HepG2 (cell line): ENCODE measurements at regions not wholly inside any gene's neighbourhood (a gene's known extent, or its start where the extent isn't known, plus 50 kb on each side); places are given as distances from the start of the nearest gene placed in this dataset.

Source experiments
- CREM ChIP-seq, 2 experiments: sonication (generic) in 1 of 2; formaldehyde crosslinking in 1 of 2; IDR thresholded peaks; 2 replicates each; pipeline versions ENCODE4 v1.4.0 to v1.6.1; 2016 to 2020; ENCODE audit warnings: antibody characterized with exemption in 1 of 2, mild to moderate bottlenecking in 1 of 2, missing genetic modification reagents in 1 of 2
- KLF11 ChIP-seq: IDR thresholded peaks from 2 replicates; pipeline ENCODE4 v1.6.1; 2016; ENCODE audit warnings: missing compliant biosample characterization
- KLF15 ChIP-seq: sonication (generic); formaldehyde crosslinking; IDR thresholded peaks from 2 replicates; pipeline ENCODE4 v1.8.1; 2023; ENCODE audit warnings: borderline replicate concordance, mild to moderate bottlenecking, inconsistent platforms, missing genetic modification reagents, mixed read lengths
- NFYB ChIP-seq: sonication (generic); formaldehyde crosslinking; IDR thresholded peaks from 2 replicates; pipeline ENCODE4 v1.4.0; 2020; ENCODE audit warnings: missing genetic modification reagents
- NR2F6 ChIP-seq, 2 experiments: IDR thresholded peaks; 2 replicates each; pipeline ENCODE4 v1.6.1; 2016; ENCODE audit warnings: antibody characterized with exemption in 1 of 2, mild to moderate bottlenecking in 1 of 2
- PHF21A ChIP-seq: sonication (generic); formaldehyde crosslinking; IDR thresholded peaks from 2 replicates; pipeline ENCODE4 v1.5.0; 2020; ENCODE audit warnings: mild to moderate bottlenecking, missing genetic modification reagents
- SMARCE1 ChIP-seq: fragments of 450-650 bp; IDR thresholded peaks from 2 replicates; pipeline ENCODE4 v1.6.1; 2017; ENCODE audit warnings: borderline replicate concordance
- SOX13 ChIP-seq, 3 experiments: fragments of 450-650 bp in 1 of 3; sonication (generic) in 1 of 3; formaldehyde crosslinking in 1 of 3; IDR thresholded peaks in 2 of 3; conservative IDR thresholded peaks in 1 of 3; 2 replicates each; pipeline versions ENCODE4 v1.5.0 to v1.6.1; 2016 to 2020; ENCODE audit warnings: antibody characterized with exemption in 1 of 3, mild to moderate bottlenecking in 1 of 3, missing compliant biosample characterization in 1 of 3, missing genetic modification reagents in 1 of 3, moderate library complexity in 1 of 3
- TARDBP ChIP-seq: sonication (generic); formaldehyde crosslinking; IDR thresholded peaks from 2 replicates; pipeline ENCODE4 v1.8.0; 2022; ENCODE audit warnings: mild to moderate bottlenecking, missing genetic modification reagents
- TRIM24 ChIP-seq: sonication (generic); formaldehyde crosslinking; IDR thresholded peaks from 2 replicates; pipeline ENCODE4 v1.8.0; 2022; ENCODE audit warnings: mild to moderate bottlenecking, missing genetic modification reagents
- ZKSCAN5 ChIP-seq: sonication (generic); formaldehyde crosslinking; IDR thresholded peaks from 2 replicates; pipeline ENCODE4 v1.5.1; 2020; ENCODE audit warnings: mild to moderate bottlenecking, missing genetic modification reagents
- ZNF234 ChIP-seq: sonication (generic); formaldehyde crosslinking; conservative IDR thresholded peaks from 2 replicates; pipeline ENCODE4 v1.5.1; 2020; ENCODE audit warnings: mild to moderate bottlenecking, missing genetic modification reagents
- ZNF280D ChIP-seq: sonication (generic); formaldehyde crosslinking; IDR thresholded peaks from 2 replicates; pipeline ENCODE4 v1.5.1; 2020; ENCODE audit warnings: mild to moderate bottlenecking, missing genetic modification reagents
- ZNF3 ChIP-seq: IDR thresholded peaks from 2 replicates; pipeline ENCODE4 v1.7.0; 2017; ENCODE audit warnings: inconsistent platforms
- ZNF367 ChIP-seq: sonication (generic); formaldehyde crosslinking; IDR thresholded peaks from 2 replicates; pipeline ENCODE4 v1.4.0; 2020; ENCODE audit warnings: missing genetic modification reagents, borderline replicate concordance
- ZNF576 ChIP-seq: sonication (generic); formaldehyde crosslinking; IDR thresholded peaks from 2 replicates; pipeline ENCODE4 v1.4.0; 2020; ENCODE audit warnings: mild to moderate bottlenecking, missing genetic modification reagents
- ZNF777 ChIP-seq: sonication (generic); formaldehyde crosslinking; IDR thresholded peaks from 2 replicates; pipeline ENCODE4 v1.4.0; 2020; ENCODE audit warnings: missing genetic modification reagents
- TF ChIP-seq, protein P1 (sequence below): sonication (generic); formaldehyde crosslinking; IDR thresholded peaks from 2 replicates; pipeline ENCODE4 v1.4.0; 2020; ENCODE audit warnings: low read depth, missing genetic modification reagents
- TF ChIP-seq, protein P2 (sequence below): sonication (generic); formaldehyde crosslinking; IDR thresholded peaks from 2 replicates; pipeline ENCODE4 v1.4.0; 2020; ENCODE audit warnings: missing genetic modification reagents
- TF ChIP-seq, protein P3 (sequence below): sonication (generic); formaldehyde crosslinking; IDR thresholded peaks from 2 replicates; pipeline ENCODE4 v1.8.0; 2022; ENCODE audit warnings: mild to moderate bottlenecking, missing genetic modification reagents

- TF ChIP-seq, protein P1, sequence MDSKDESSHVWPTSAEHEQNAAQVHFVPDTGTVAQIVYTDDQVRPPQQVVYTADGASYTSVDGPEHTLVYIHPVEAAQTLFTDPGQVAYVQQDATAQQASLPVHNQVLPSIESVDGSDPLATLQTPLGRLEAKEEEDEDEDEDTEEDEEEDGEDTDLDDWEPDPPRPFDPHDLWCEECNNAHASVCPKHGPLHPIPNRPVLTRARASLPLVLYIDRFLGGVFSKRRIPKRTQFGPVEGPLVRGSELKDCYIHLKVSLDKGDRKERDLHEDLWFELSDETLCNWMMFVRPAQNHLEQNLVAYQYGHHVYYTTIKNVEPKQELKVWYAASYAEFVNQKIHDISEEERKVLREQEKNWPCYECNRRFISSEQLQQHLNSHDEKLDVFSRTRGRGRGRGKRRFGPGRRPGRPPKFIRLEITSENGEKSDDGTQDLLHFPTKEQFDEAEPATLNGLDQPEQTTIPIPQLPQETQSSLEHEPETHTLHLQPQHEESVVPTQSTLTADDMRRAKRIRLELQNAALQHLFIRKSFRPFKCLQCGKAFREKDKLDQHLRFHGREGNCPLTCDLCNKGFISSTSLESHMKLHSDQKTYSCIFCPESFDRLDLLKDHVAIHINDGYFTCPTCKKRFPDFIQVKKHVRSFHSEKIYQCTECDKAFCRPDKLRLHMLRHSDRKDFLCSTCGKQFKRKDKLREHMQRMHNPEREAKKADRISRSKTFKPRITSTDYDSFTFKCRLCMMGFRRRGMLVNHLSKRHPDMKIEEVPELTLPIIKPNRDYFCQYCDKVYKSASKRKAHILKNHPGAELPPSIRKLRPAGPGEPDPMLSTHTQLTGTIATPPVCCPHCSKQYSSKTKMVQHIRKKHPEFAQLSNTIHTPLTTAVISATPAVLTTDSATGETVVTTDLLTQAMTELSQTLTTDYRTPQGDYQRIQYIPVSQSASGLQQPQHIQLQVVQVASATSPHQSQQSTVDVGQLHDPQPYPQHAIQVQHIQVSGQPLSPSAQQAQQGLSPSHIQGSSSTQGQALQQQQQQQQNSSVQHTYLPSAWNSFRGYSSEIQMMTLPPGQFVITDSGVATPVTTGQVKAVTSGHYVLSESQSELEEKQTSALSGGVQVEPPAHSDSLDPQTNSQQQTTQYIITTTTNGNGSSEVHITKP (CRISPR knock-in tag): 0 out of 2 replicates have a peak, but pooled peaks have one; percentile 17
- TF ChIP-seq PHF21A (CRISPR knock-in tag): peak; percentile 31; the same call in 1 of the 2 replicates
- TF ChIP-seq, protein P2, sequence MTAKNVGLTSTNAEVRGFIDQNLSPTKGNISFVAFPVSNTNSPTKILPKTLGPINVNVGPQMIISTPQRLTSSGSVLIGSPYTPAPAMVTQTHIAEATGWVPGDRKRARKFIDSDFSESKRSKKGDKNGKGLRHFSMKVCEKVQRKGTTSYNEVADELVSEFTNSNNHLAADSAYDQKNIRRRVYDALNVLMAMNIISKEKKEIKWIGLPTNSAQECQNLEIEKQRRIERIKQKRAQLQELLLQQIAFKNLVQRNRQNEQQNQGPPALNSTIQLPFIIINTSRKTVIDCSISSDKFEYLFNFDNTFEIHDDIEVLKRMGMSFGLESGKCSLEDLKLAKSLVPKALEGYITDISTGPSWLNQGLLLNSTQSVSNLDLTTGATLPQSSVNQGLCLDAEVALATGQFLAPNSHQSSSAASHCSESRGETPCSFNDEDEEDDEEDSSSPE: no peak
- 0 out of 2 replicates have a peak, but pooled peaks have one; percentile 17 for TF ChIP-seq TARDBP (CRISPR knock-in tag)
- no peak for TF ChIP-seq ZNF367 (CRISPR knock-in tag)
- TF ChIP-seq, protein P3, sequence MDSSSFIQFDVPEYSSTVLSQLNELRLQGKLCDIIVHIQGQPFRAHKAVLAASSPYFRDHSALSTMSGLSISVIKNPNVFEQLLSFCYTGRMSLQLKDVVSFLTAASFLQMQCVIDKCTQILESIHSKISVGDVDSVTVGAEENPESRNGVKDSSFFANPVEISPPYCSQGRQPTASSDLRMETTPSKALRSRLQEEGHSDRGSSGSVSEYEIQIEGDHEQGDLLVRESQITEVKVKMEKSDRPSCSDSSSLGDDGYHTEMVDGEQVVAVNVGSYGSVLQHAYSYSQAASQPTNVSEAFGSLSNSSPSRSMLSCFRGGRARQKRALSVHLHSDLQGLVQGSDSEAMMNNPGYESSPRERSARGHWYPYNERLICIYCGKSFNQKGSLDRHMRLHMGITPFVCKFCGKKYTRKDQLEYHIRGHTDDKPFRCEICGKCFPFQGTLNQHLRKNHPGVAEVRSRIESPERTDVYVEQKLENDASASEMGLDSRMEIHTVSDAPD (CRISPR knock-in tag): 0 out of 2 replicates have a peak, but pooled peaks have one; percentile 39
- TF ChIP-seq KLF15 (CRISPR knock-in tag): no peak
- no peak for TF ChIP-seq NFYB (CRISPR knock-in tag)
- no peak for TF ChIP-seq ZKSCAN5 (CRISPR knock-in tag)
- TF ChIP-seq ZNF3 (CRISPR knock-in tag): no peak
- TF ChIP-seq NR2F6 (IDR thresholded peaks at IDR 0.05): peak; percentile 30; the same call in 1 of the 2 replicates
- no peak for TF ChIP-seq NR2F6 (CRISPR knock-in tag; IDR thresholded peaks at IDR 0.05)
- no peak for TF ChIP-seq ZNF280D (CRISPR knock-in tag)
- no peak for TF ChIP-seq TRIM24
- no peak for TF ChIP-seq ZNF576 (CRISPR knock-in tag)
- TF ChIP-seq SOX13 (IDR thresholded peaks at IDR 0.05): no peak
- peak in 1 of 2 experiments; percentile 37; a peak in 1 of 4 replicates for TF ChIP-seq SOX13 (CRISPR knock-in tag; conservative IDR thresholded peaks at IDR 0.05 in 1 of 2, IDR thresholded peaks at IDR 0.05 in 1 of 2)
- no peak for TF ChIP-seq KLF11 (CRISPR knock-in tag)
- no peak for TF ChIP-seq SMARCE1
- no peak for TF ChIP-seq ZNF777 (CRISPR knock-in tag)
- no peak for TF ChIP-seq ZNF234 (CRISPR knock-in tag)
- TF ChIP-seq CREM (IDR thresholded peaks at IDR 0.05): no peak
- TF ChIP-seq CREM (CRISPR knock-in tag; IDR thresholded peaks at IDR 0.05): no peak
Measured at GRCh38 chr11:110362971-110363509, 66.6 kb upstream of the RDX start (continued).
